HepG2 (cell line): ENCODE measurements at regions not wholly inside any gene's neighbourhood (a gene's known extent, or its start where the extent isn't known, plus 50 kb on each side); places are given as distances from the start of the nearest gene placed in this dataset.

Source experiments
- ATAC-seq: fragments of 200-7000 bp; cut with Tn5 transposase; 3 replicates; pipeline ENCODE4 v1.9.1; 2020; ENCODE audit warnings: mild to moderate bottlenecking, moderate library complexity
- BruUV-seq: library from RNA; stranded (reverse); fragments of 400-500 nt; replicated peaks from 2 replicates; lab custom pipeline; 2021; lab: Mats Ljungman, UMichigan
- CTCF ChIA-PET: fragments of 300-600 bp; formaldehyde crosslinking; extraction: SDS; loops from one replicate; lab custom pipeline; 2021; ENCODE audit warnings: low total read pairs, inconsistent platforms, low intra/inter-chr PET ratio; lab: Yijun Ruan, JAX
- POLR2A ChIA-PET: fragments of 350-600 bp; sonication (Branson Sonifier 250); formaldehyde crosslinking; loops from one replicate; lab custom pipeline; 2020; ENCODE audit warnings: antibody characterized with exemption, inconsistent platforms; lab: Yijun Ruan, JAX
- DNase-seq: peaks from one replicate; pipeline ENCODE4 v3.0.0-alpha.2; 2015; ENCODE audit warnings: low spot score
- FAIRE-seq: peaks from 3 replicates; lab custom pipeline; 2011; peaks lifted over from hg19 to GRCh38; lab: Jason Lieb, UNC
- H2AFZ ChIP-seq: one replicate; pipeline ENCODE4 v1.6.1; 2011; ENCODE audit warnings: low read length, inconsistent platforms
- H3K27ac ChIP-seq: fragments of 300-600 bp; 3 replicates; pipeline ENCODE4 v1.8.0; 2011; ENCODE audit warnings: mixed run types, mild to moderate bottlenecking, mixed read lengths, low read length, inconsistent platforms; ENCODE audit not compliant: insufficient read depth; ENCODE audit errors: extremely low read length
- H3K27me3 ChIP-seq, 2 experiments: fragments of 200-600 bp in 1 of 2; 2 replicates in 1 of 2; 3 replicates in 1 of 2; pipeline versions ENCODE4 v1.6.0 to v1.8.0; 2011; ENCODE audit warnings: low read length in 2 of 2, mild to moderate bottlenecking in 2 of 2, moderate library complexity in 2 of 2, inconsistent platforms in 1 of 2; ENCODE audit not compliant: insufficient read depth in 2 of 2, control insufficient read depth in 1 of 2
- H3K36me3 ChIP-seq, 2 experiments: fragments of 200-600 bp in 1 of 2; replicated peaks in 1 of 2; 2 replicates in 1 of 2; 3 replicates in 1 of 2; pipeline versions ENCODE4 v1.5.1 to v1.8.0; 2011; ENCODE audit warnings: low read length in 2 of 2, inconsistent platforms in 1 of 2; ENCODE audit not compliant: insufficient read depth in 2 of 2, control insufficient read depth in 1 of 2
- H3K4me1 ChIP-seq: 2 replicates; pipeline ENCODE4 v1.5.1; 2012; ENCODE audit warnings: low read length, inconsistent platforms; ENCODE audit not compliant: insufficient read depth
- H3K4me2 ChIP-seq: 2 replicates; pipeline ENCODE4 v1.6.0; 2011; ENCODE audit warnings: low read depth, low read length, inconsistent platforms
- H3K4me3 ChIP-seq, 3 experiments: fragments of 200-600 bp in 1 of 3; sonication (generic), shearing (Covaris generic) in 1 of 3; replicated peaks in 1 of 3; 2 replicates each; pipeline ENCODE4 v1.5.1; 2011 to 2016; ENCODE audit warnings: low read length in 3 of 3, inconsistent platforms in 2 of 3, low read depth in 2 of 3, mild to moderate bottlenecking in 2 of 3, control low read depth in 1 of 3, mixed read lengths in 1 of 3; ENCODE audit not compliant: insufficient read depth in 1 of 3
- H3K79me2 ChIP-seq: one replicate; pipeline ENCODE4 v1.6.1; 2011; ENCODE audit warnings: low read length, inconsistent platforms; ENCODE audit not compliant: insufficient read depth
- H3K9ac ChIP-seq: 2 replicates; pipeline ENCODE4 v1.6.0; 2011; ENCODE audit warnings: mild to moderate bottlenecking, low read depth, low read length, inconsistent platforms; ENCODE audit not compliant: insufficient read depth
- H3K9me3 ChIP-seq: 2 replicates; pipeline ENCODE4 v1.5.1; 2012; ENCODE audit warnings: mild to moderate bottlenecking, low read length
- H4K20me1 ChIP-seq: 2 replicates; pipeline ENCODE4 v1.6.0; 2011; ENCODE audit warnings: inconsistent platforms, mild to moderate bottlenecking, low read length, moderate library complexity; ENCODE audit not compliant: insufficient read depth
- AKAP8 ChIP-seq: sonication (generic); formaldehyde crosslinking; IDR thresholded peaks from 2 replicates; pipeline ENCODE4 v1.5.1; 2020; ENCODE audit warnings: mild to moderate bottlenecking, missing genetic modification reagents
- CC2D1A ChIP-seq: sonication (generic); formaldehyde crosslinking; IDR thresholded peaks from 2 replicates; pipeline ENCODE4 v1.8.1; 2023; ENCODE audit warnings: mild to moderate bottlenecking, missing genetic modification reagents
- DPF2 ChIP-seq: sonication (generic); formaldehyde crosslinking; IDR thresholded peaks from 2 replicates; pipeline ENCODE4 v1.4.0; 2020; ENCODE audit warnings: mild to moderate bottlenecking, low read depth, missing genetic modification reagents, borderline replicate concordance
- DR1 ChIP-seq: sonication (generic); formaldehyde crosslinking; IDR thresholded peaks from 2 replicates; pipeline ENCODE4 v1.8.0; 2021; ENCODE audit warnings: mild to moderate bottlenecking, missing genetic modification reagents, inconsistent platforms
- FOSL1 ChIP-seq: sonication (generic); formaldehyde crosslinking; IDR thresholded peaks from 2 replicates; pipeline ENCODE4 v1.9.0; 2021; ENCODE audit warnings: missing genetic modification reagents, borderline replicate concordance
- FOSL2 ChIP-seq: sonication (generic); formaldehyde crosslinking; IDR thresholded peaks from 2 replicates; pipeline ENCODE4 v1.4.0; 2020; ENCODE audit warnings: missing genetic modification reagents
- GZF1 ChIP-seq: sonication (generic); formaldehyde crosslinking; IDR thresholded peaks from 2 replicates; pipeline ENCODE4 v1.5.1; 2020; ENCODE audit warnings: mild to moderate bottlenecking, missing genetic modification reagents
- HOXD1 ChIP-seq: sonication (generic); formaldehyde crosslinking; IDR thresholded peaks from 2 replicates; pipeline ENCODE4 v1.5.0; 2020; ENCODE audit warnings: missing genetic modification reagents
- KDM1A ChIP-seq: IDR thresholded peaks from 2 replicates; pipeline ENCODE4 v1.6.1; 2016; ENCODE audit warnings: missing compliant biosample characterization
- NFE2L1 ChIP-seq: sonication (generic); formaldehyde crosslinking; IDR thresholded peaks from 2 replicates; pipeline ENCODE4 v1.4.0; 2020; ENCODE audit warnings: missing genetic modification reagents, mild to moderate bottlenecking, borderline replicate concordance
- SMC3 ChIP-seq: IDR thresholded peaks from 2 replicates; pipeline ENCODE4 v1.6.1; 2011; ENCODE audit warnings: low read length, improper control_type of control experiment
- SNAPC5 ChIP-seq: sonication (generic); formaldehyde crosslinking; IDR thresholded peaks from 2 replicates; pipeline ENCODE4 v1.8.1; 2023; ENCODE audit warnings: mild to moderate bottlenecking, missing genetic modification reagents, borderline replicate concordance
- STAT6 ChIP-seq: sonication (generic); formaldehyde crosslinking; IDR thresholded peaks from 2 replicates; pipeline ENCODE4 v1.4.0; 2020; ENCODE audit warnings: missing genetic modification reagents, mild to moderate bottlenecking, borderline replicate concordance
- TFDP2 ChIP-seq: sonication (generic); formaldehyde crosslinking; IDR thresholded peaks from 2 replicates; pipeline ENCODE4 v1.4.0; 2020; ENCODE audit warnings: missing genetic modification reagents
- XRCC5 ChIP-seq: fragments of 200-400 bp; formaldehyde crosslinking; optimal IDR thresholded peaks from 2 replicates; pipeline ENCODE3; 2017; ENCODE audit warnings: mild to moderate bottlenecking, low read length
- ZMYM3 ChIP-seq: sonication (generic); formaldehyde crosslinking; IDR thresholded peaks from 2 replicates; pipeline ENCODE4 v1.5.1; 2020; ENCODE audit warnings: mild to moderate bottlenecking, missing genetic modification reagents
- ZNF143 ChIP-seq: sonication (generic); formaldehyde crosslinking; IDR thresholded peaks from 2 replicates; pipeline ENCODE4 v1.4.0; 2020; ENCODE audit warnings: missing genetic modification reagents
- ZNF512 ChIP-seq: sonication (generic); formaldehyde crosslinking; IDR thresholded peaks from 2 replicates; pipeline ENCODE4 v1.4.0; 2020; ENCODE audit warnings: mild to moderate bottlenecking, missing genetic modification reagents
- ZNF546 ChIP-seq: sonication (generic); formaldehyde crosslinking; conservative IDR thresholded peaks from 2 replicates; pipeline ENCODE4 v1.8.1; 2023; ENCODE audit warnings: mild to moderate bottlenecking, missing genetic modification reagents
- ZNF644 ChIP-seq: IDR thresholded peaks from 2 replicates; pipeline ENCODE4 v1.6.1; 2016; ENCODE audit warnings: low read depth
- ZNF747 ChIP-seq: sonication (generic); formaldehyde crosslinking; IDR thresholded peaks from 2 replicates; pipeline ENCODE4 v1.8.1; 2023; ENCODE audit warnings: missing genetic modification reagents, mild to moderate bottlenecking, borderline replicate concordance
- WGBS: methylation state at CpG from one replicate; pipeline ENCODE4 v1.1.6; 2017; ENCODE audit warnings: low lambda C conversion rate; 5-methylcytosine and 5-hydroxymethylcytosine counted together
- in situ Hi-C: cut with HindIII; loops from 2 replicates; pipeline ENCODE4 v1.10.0; 2017; ENCODE audit warnings: low pct_unique_long_range_greater_than_20kb; ENCODE audit not compliant: extremely low pct_ligation_motif_present
- intact Hi-C: fragments of 100-400 bp; cut with micrococcal nuclease; formaldehyde crosslinking; loops from one replicate; pipeline ENCODE4 v1.10.0; 2022; ENCODE audit not compliant: unreplicated experiment

GRCh38 chr1:36609241-36610027 is 126.7 kb upstream of the CSF3R start:
- POLR2A ChIA-PET, result no interaction called here
- H3K27ac ChIP-seq, result no peak overlapping the region
- H3K4me2 ChIP-seq, result no peak overlapping the region
- FAIRE-seq (peak; percentile 56), ATAC-seq (peak; percentile 88), DNase-seq (peak; percentile 41)
- H3K9ac ChIP-seq, result no peak overlapping the region
- in situ Hi-C loops (no loop called here), intact Hi-C loops (no loop called here)
- WGBS, result 5% methylated on average over 6 of the region's 6 CpGs
- CTCF ChIA-PET, result interaction anchor here (1.5 kb wide), 1 partner anchor 714 kb away, joined by 4 read pairs; no protein-coding TSS in a partner anchor
- no peaks in the 10 kb centered on the region; a peak in 1 of 5 replicates for H3K27me3 ChIP-seq
- H3K36me3 ChIP-seq, result no peaks in the 10 kb centered on the region
- no peaks in the 10 kb centered on the region for H3K79me2 ChIP-seq
- no peaks in the 10 kb centered on the region for H3K9me3 ChIP-seq
- H3K4me3 ChIP-seq, result no peak overlapping the region
- H3K4me1 ChIP-seq, result no peaks in the 10 kb centered on the region
- BruUV-seq, result no TSS peak
- no peaks in the 10 kb centered on the region for H4K20me1 ChIP-seq
- no peak overlapping the region for H2AFZ ChIP-seq
- no peak for TF ChIP-seq ZNF512 (CRISPR knock-in tag)
- TF ChIP-seq TFDP2 (CRISPR knock-in tag), result no peak
- no peak for TF ChIP-seq STAT6 (CRISPR knock-in tag)
- TF ChIP-seq ZNF644 (CRISPR knock-in tag), result 0 out of 2 replicates have a peak, but pooled peaks have one; percentile 16
- TF ChIP-seq NFE2L1 (CRISPR knock-in tag), result no peak
- TF ChIP-seq HOXD1 (CRISPR knock-in tag), result no peak
- no peak for TF ChIP-seq DPF2 (CRISPR knock-in tag)
- TF ChIP-seq ZNF546 (CRISPR knock-in tag), result no peak
- TF ChIP-seq FOSL1 (CRISPR knock-in tag), result no peak
- TF ChIP-seq FOSL2, result no peak
- no peak for TF ChIP-seq AKAP8 (CRISPR knock-in tag)
- no peak for TF ChIP-seq ZNF747 (CRISPR knock-in tag)
- no peak for TF ChIP-seq ZMYM3
- peak; percentile 52 for TF ChIP-seq SMC3
- TF ChIP-seq KDM1A (CRISPR knock-in tag), result no peak
- TF ChIP-seq SNAPC5 (CRISPR knock-in tag), result no peak
- no peak for TF ChIP-seq DR1
- TF ChIP-seq CC2D1A (CRISPR knock-in tag), result no peak
- TF ChIP-seq GZF1, result no peak
- TF ChIP-seq XRCC5, result peak; percentile 63
- no peak for TF ChIP-seq ZNF143 (CRISPR knock-in tag)
